WERI-Rb-1 (cell line): ENCODE measurements at regions not wholly inside any gene's neighbourhood (a gene's known extent, or its start where the extent isn't known, plus 50 kb on each side); places are given as distances from the start of the nearest gene placed in this dataset.

Experiments
- DNase-seq: peaks from one replicate; pipeline ENCODE4 v3.0.0-alpha.2; 2020
- H3K27ac ChIP-seq: fragments of 250-450 bp; sonication (Bioruptor Pico); 2 replicates; pipeline ENCODE4 v1.5.1; 2020; ENCODE audit warnings: mild to moderate bottlenecking, moderate library complexity
- H3K27me3 ChIP-seq: fragments of 250-450 bp; sonication (Bioruptor Pico); 2 replicates; pipeline ENCODE4 v1.5.1; 2021; ENCODE audit warnings: mild to moderate bottlenecking, low read depth, moderate library complexity; ENCODE audit not compliant: insufficient read depth, severe bottlenecking
- H3K36me3 ChIP-seq: fragments of 250-450 bp; sonication (Bioruptor Pico); 2 replicates; pipeline ENCODE4 v1.5.1; 2020; ENCODE audit warnings: mild to moderate bottlenecking, moderate library complexity
- H3K4me3 ChIP-seq: 2 replicates; pipeline ENCODE4 v1.5.1; 2011; ENCODE audit warnings: low read depth, mild to moderate bottlenecking, control low read depth, low read length
- H3K9me3 ChIP-seq: fragments of 250-450 bp; sonication (Bioruptor Pico); 2 replicates; pipeline ENCODE4 v1.5.1; 2021; ENCODE audit warnings: mild to moderate bottlenecking, moderate library complexity; ENCODE audit not compliant: severe bottlenecking
- CTCF ChIP-seq: IDR thresholded peaks from 2 replicates; pipeline ENCODE4 v1.5.1; 2011; ENCODE audit warnings: low read depth, mild to moderate bottlenecking, control low read depth, inconsistent platforms, low read length

- Histone ChIP-seq H3K9me3 (no peaks in the 10 kb centered on the region), H3K4me3 (no peak overlapping the region), H3K27me3 (no peaks in the 10 kb centered on the region), H3K36me3 (no peaks in the 10 kb centered on the region), H3K27ac (no peak overlapping the region)
- DNase-seq = no peak
- no peak for TF ChIP-seq CTCF
Measured at GRCh38 chr6:92160226-92160625, 1259.1 kb downstream of the EPHA7 start.

DNA sequence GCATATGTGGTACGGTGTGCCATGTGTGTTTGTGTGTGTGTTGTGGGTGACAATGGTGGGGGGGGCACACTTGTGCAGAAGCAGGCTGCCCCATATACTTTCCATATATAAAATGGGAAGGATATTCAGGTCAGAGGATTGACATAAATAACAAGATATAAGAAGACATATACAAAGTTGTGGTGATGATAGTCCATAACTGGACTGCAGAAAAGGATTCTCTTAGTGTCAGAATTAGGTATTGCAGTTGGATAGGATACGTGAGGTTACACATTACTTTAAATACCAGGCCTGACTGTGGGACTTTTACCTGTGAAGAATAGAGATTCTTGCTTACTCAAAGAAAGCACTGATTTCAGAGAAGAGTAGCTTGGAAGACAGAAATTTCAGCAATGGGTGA is 1260.3 kb downstream of the EPHA7 start:
- no peak for DNase-seq
- Histone ChIP-seq H3K4me3 (no peak overlapping the region), H3K9me3 (no peaks in the 10 kb centered on the region), H3K36me3 (no peaks in the 10 kb centered on the region), H3K27me3 (no peaks in the 10 kb centered on the region), H3K27ac (no peak overlapping the region)
- TF ChIP-seq CTCF = no peak

GRCh38 chr6:92150553-92150952 is 1268.8 kb downstream of the EPHA7 start:
- DNase-seq = no peak
- H3K36me3 ChIP-seq = no peaks in the 10 kb centered on the region
- TF ChIP-seq CTCF = no peak
- H3K4me3 ChIP-seq = no peak overlapping the region
- H3K27ac ChIP-seq = no peak overlapping the region
- no peaks in the 10 kb centered on the region for H3K9me3 ChIP-seq
- no peaks in the 10 kb centered on the region for H3K27me3 ChIP-seq

GRCh38 chr6:92147246-92147645 is 1272.1 kb downstream of the EPHA7 start:
- no peak for DNase-seq

GRCh38 chr6:92139601-92140000 is 1279.8 kb downstream of the EPHA7 start:
- Histone ChIP-seq H3K27me3 (no peaks in the 10 kb centered on the region), H3K27ac (no peak overlapping the region), H3K9me3 (no peaks in the 10 kb centered on the region), H3K4me3 (no peak overlapping the region), H3K36me3 (no peaks in the 10 kb centered on the region)
- no peak for TF ChIP-seq CTCF
- DNase-seq = no peak

More at GRCh38 chr6:92147246-92147645, 1272.1 kb downstream of the EPHA7 start:
- Histone ChIP-seq H3K27ac (no peak overlapping the region), H3K9me3 (no peaks in the 10 kb centered on the region), H3K36me3 (no peaks in the 10 kb centered on the region), H3K27me3 (no peaks in the 10 kb centered on the region), H3K4me3 (no peak overlapping the region)
- TF ChIP-seq CTCF = no peak

- Histone ChIP-seq H3K4me3 (no peak overlapping the region), H3K9me3 (no peaks in the 10 kb centered on the region), H3K27me3 (no peaks in the 10 kb centered on the region), H3K27ac (no peak overlapping the region), H3K36me3 (no peaks in the 10 kb centered on the region)
- DNase-seq = no peak
- TF ChIP-seq CTCF = no peak
Measured at GRCh38 chr6:92132957-92133356, 1286.4 kb downstream of the EPHA7 start.
